GM12878 (cell line): ENCODE measurements at regions not wholly inside any gene's neighbourhood (a gene's known extent, or its start where the extent isn't known, plus 50 kb on each side); places are given as distances from the start of the nearest gene placed in this dataset.

Source experiments
- ATAC-seq: fragments of 200-7000 bp; cut with Tn5 transposase; 3 replicates; pipeline ENCODE4 v1.9.1; 2020; ENCODE audit warnings: mild to moderate bottlenecking, moderate library complexity
- BruUV-seq: library from RNA; stranded (reverse); fragments of 400-500 nt; replicated peaks from 2 replicates; lab custom pipeline; 2021; lab: Mats Ljungman, UMichigan
- CTCF ChIA-PET: fragments of 300-600 bp; sonication (Branson Sonifier 250); formaldehyde crosslinking; extraction: SDS; loops from one replicate; lab custom pipeline; 2021; ENCODE audit warnings: inconsistent platforms; lab: Yijun Ruan, JAX
- POLR2A ChIA-PET: fragments of 350-600 bp; formaldehyde crosslinking; extraction: SDS; loops from one replicate; lab custom pipeline; 2021; ENCODE audit warnings: inconsistent platforms; lab: Charles Lee
- RAD21 ChIA-PET: fragments of 300-600 bp; sonication (Branson Sonifier 250); formaldehyde crosslinking; loops from one replicate; lab custom pipeline; 2023; ENCODE audit warnings: antibody characterized with exemption; ENCODE audit not compliant: unreplicated experiment; lab: Charles Lee
- SMC1A ChIA-PET: fragments of 300-600 bp; sonication (Branson Sonifier 250); formaldehyde crosslinking; loops from one replicate; lab custom pipeline; 2023; ENCODE audit not compliant: unreplicated experiment, uncharacterized antibody; lab: Charles Lee
- DNase-seq: peaks from one replicate; pipeline ENCODE4 v3.0.0-alpha.2; 2011; ENCODE audit warnings: low read depth, low spot score
- FAIRE-seq: peaks from 3 replicates; lab custom pipeline; 2011; peaks lifted over from hg19 to GRCh38; lab: Jason Lieb, UNC
- H2AFZ ChIP-seq: 2 replicates; pipeline ENCODE4 v1.6.0; 2011; ENCODE audit warnings: low read depth, low read length, control low read depth; ENCODE audit not compliant: control insufficient read depth
- H3K27ac ChIP-seq: 2 replicates; pipeline ENCODE4 v1.5.1; 2011; ENCODE audit warnings: control low read depth; ENCODE audit not compliant: control insufficient read depth, insufficient read depth
- H3K27me3 ChIP-seq, 2 experiments: replicated peaks in 1 of 2; 2 replicates each; pipeline versions ENCODE4 v1.6.0 to v1.6.1; 2011; ENCODE audit warnings: low read length in 1 of 2; ENCODE audit not compliant: control insufficient read depth in 2 of 2, insufficient read depth in 2 of 2
- H3K36me3 ChIP-seq, 2 experiments: 2 replicates each; pipeline ENCODE4 v1.5.1; 2011; ENCODE audit warnings: low read length in 1 of 2; ENCODE audit not compliant: control insufficient read depth in 2 of 2, insufficient read depth in 2 of 2
- H3K4me1 ChIP-seq: 2 replicates; pipeline ENCODE4 v1.6.1; 2011; ENCODE audit warnings: mild to moderate bottlenecking, low read length, moderate library complexity, mixed read lengths; ENCODE audit not compliant: control insufficient read depth, insufficient read depth
- H3K4me2 ChIP-seq: 2 replicates; pipeline ENCODE4 v1.6.0; 2011; ENCODE audit warnings: control low read depth; ENCODE audit not compliant: control insufficient read depth, insufficient read depth
- H3K4me3 ChIP-seq: fragments of 200-600 bp; sonication (generic); 2 replicates; pipeline ENCODE4 v1.5.1; 2016
- H3K79me2 ChIP-seq: 2 replicates; pipeline ENCODE4 v1.6.0; 2011; ENCODE audit warnings: low read length; ENCODE audit not compliant: control insufficient read depth, insufficient read depth
- H3K9ac ChIP-seq: 2 replicates; pipeline ENCODE4 v1.8.0; 2011; ENCODE audit warnings: low read length, control low read depth, mixed read lengths; ENCODE audit not compliant: control insufficient read depth, insufficient read depth
- H3K9me3 ChIP-seq: replicated peaks from 3 replicates; pipeline ENCODE4 v1.5.1; 2011; ENCODE audit warnings: mild to moderate bottlenecking, low read length; ENCODE audit not compliant: control insufficient read depth, insufficient read depth
- H4K20me1 ChIP-seq: 2 replicates; pipeline ENCODE4 v1.6.0; 2011; ENCODE audit not compliant: control insufficient read depth, insufficient read depth
- ATF7 ChIP-seq: fragments of 450-650 bp; IDR thresholded peaks from 2 replicates; pipeline ENCODE4 v1.6.1; 2016; ENCODE audit warnings: low read depth, mild to moderate bottlenecking
- BCL11A ChIP-seq: IDR thresholded peaks from 2 replicates; pipeline ENCODE4 v1.6.1; 2011; ENCODE audit warnings: low read depth, low read length
- BCL3 ChIP-seq: IDR thresholded peaks from 2 replicates; pipeline ENCODE4 v1.6.1; 2011; ENCODE audit warnings: borderline replicate concordance, low read depth, mild to moderate bottlenecking, moderate library complexity, low read length; ENCODE audit not compliant: insufficient read depth, poor library complexity, severe bottlenecking
- DPF2 ChIP-seq: fragments of 450-650 bp; IDR thresholded peaks from 2 replicates; pipeline ENCODE4 v1.6.1; 2017; ENCODE audit warnings: mild to moderate bottlenecking
- FOS ChIP-seq: IDR thresholded peaks from 3 replicates; pipeline ENCODE4 v1.6.1; 2011; ENCODE audit warnings: borderline replicate concordance; ENCODE audit not compliant: insufficient read length; ENCODE audit errors: extremely low read depth
- GABPA ChIP-seq: IDR thresholded peaks from 2 replicates; pipeline ENCODE4 v1.6.1; 2014; ENCODE audit warnings: antibody characterized with exemption, low read depth, mild to moderate bottlenecking, inconsistent platforms
- IRF3 ChIP-seq: fragments of 450-650 bp; IDR thresholded peaks from 2 replicates; pipeline ENCODE4 v1.6.1; 2014; ENCODE audit warnings: mild to moderate bottlenecking
- JUNB ChIP-seq: IDR thresholded peaks from 2 replicates; pipeline ENCODE4 v1.6.1; 2016; ENCODE audit warnings: antibody characterized with exemption, mild to moderate bottlenecking
- LARP7 ChIP-seq: fragments of 450-650 bp; IDR thresholded peaks from 2 replicates; pipeline ENCODE4 v1.6.1; 2017; ENCODE audit warnings: mild to moderate bottlenecking
- MAX ChIP-seq: IDR thresholded peaks from 2 replicates; pipeline ENCODE4 v1.6.1; 2012; ENCODE audit warnings: low read depth, low read length, improper control_type of control experiment
- MTA2 ChIP-seq: fragments of 450-650 bp; IDR thresholded peaks from 2 replicates; pipeline ENCODE4 v1.6.1; 2016; ENCODE audit warnings: low read depth, mild to moderate bottlenecking, moderate library complexity
- MYC ChIP-seq: IDR thresholded peaks from 2 replicates; pipeline ENCODE4 v1.6.1; 2011; ENCODE audit warnings: mild to moderate bottlenecking, low read length, moderate library complexity, inconsistent platforms; ENCODE audit not compliant: insufficient read depth, insufficient replicate concordance, insufficient read length, severe bottlenecking
- NRF1 ChIP-seq: conservative IDR thresholded peaks from 2 replicates; pipeline ENCODE4 v1.6.1; 2011; ENCODE audit warnings: mild to moderate bottlenecking, low read depth, low read length, improper control_type of control experiment
- PKNOX1 ChIP-seq: fragments of 450-650 bp; IDR thresholded peaks from 2 replicates; pipeline ENCODE4 v1.6.1; 2016; ENCODE audit warnings: mild to moderate bottlenecking
- SIX5 ChIP-seq: IDR thresholded peaks from 2 replicates; pipeline ENCODE4 v1.6.1; 2011; ENCODE audit warnings: mild to moderate bottlenecking, low read depth, low read length, moderate library complexity; ENCODE audit not compliant: severe bottlenecking
- STAT1 ChIP-seq: fragments of 450-650 bp; conservative IDR thresholded peaks from 2 replicates; pipeline ENCODE4 v1.6.1; 2014; ENCODE audit warnings: antibody characterized with exemption, mild to moderate bottlenecking
- TCF3 ChIP-seq: IDR thresholded peaks from 2 replicates; pipeline ENCODE4 v1.6.1; 2012; ENCODE audit warnings: low read depth, mild to moderate bottlenecking, low read length, borderline replicate concordance; ENCODE audit not compliant: insufficient read depth
- ZNF622 ChIP-seq: fragments of 450-650 bp; IDR thresholded peaks from 2 replicates; pipeline ENCODE4 v1.6.1; 2017; ENCODE audit warnings: mild to moderate bottlenecking, inconsistent platforms
- WGBS: methylation state at CpG from one replicate; pipeline ENCODE4 v1.1.6; 2016; ENCODE audit warnings: low lambda C conversion rate; ENCODE audit not compliant: insufficient replicate concordance, insufficient coverage; ENCODE audit errors: missing lambda C conversion rate; 5-methylcytosine and 5-hydroxymethylcytosine counted together
- in situ Hi-C: fragments of 300-500 bp; cut with MboI; formaldehyde crosslinking; loops from 9 replicates; pipeline ENCODE4 v1.14.3; 2018; ENCODE audit warnings: mixed read lengths
- intact Hi-C: fragments of 100-400 bp; cut with micrococcal nuclease; formaldehyde crosslinking; loops from one replicate; pipeline ENCODE4 v1.14.2; 2022; ENCODE audit not compliant: unreplicated experiment

- H4K20me1 ChIP-seq = no peaks in the 10 kb centered on the region
- H3K9ac ChIP-seq = no peak overlapping the region
- SMC1A ChIA-PET = interaction anchor here (0.9 to 1.0 kb wide), 2 partner anchors 9 to 26 kb away, joined by 3 read pairs; no protein-coding TSS in a partner anchor
- in situ Hi-C loops (no loop called here), intact Hi-C loops (no loop called here)
- H3K79me2 ChIP-seq = no peaks in the 10 kb centered on the region
- no peaks in the 10 kb centered on the region for H3K36me3 ChIP-seq
- no TSS peak for BruUV-seq
- no peak overlapping the region for H2AFZ ChIP-seq
- no peak overlapping the region for H3K27ac ChIP-seq
- no peaks in the 10 kb centered on the region for H3K9me3 ChIP-seq
- H3K4me3 ChIP-seq = no peak overlapping the region
- no peak overlapping the region for H3K4me2 ChIP-seq
- ATAC-seq (no peak), FAIRE-seq (no peak), DNase-seq (no peak)
- peaks cover 0 to 3% of the 10 kb centered on the region in 2 experiments; a peak in 2 of 4 replicates for H3K27me3 ChIP-seq
- POLR2A ChIA-PET = no interaction called here
- no peaks in the 10 kb centered on the region for H3K4me1 ChIP-seq
- 28% methylated on average over 3 of the region's 3 CpGs for WGBS
- CTCF ChIA-PET = interaction anchor here (0.9 kb wide), 1 partner anchor 12 kb away, joined by 3 read pairs; no protein-coding TSS in a partner anchor
- RAD21 ChIA-PET = interaction anchor here (0.9 kb wide), 1 partner anchor 165 kb away, joined by 3 read pairs; no protein-coding TSS in a partner anchor
- TF ChIP-seq MYC (no peak), STAT1 (no peak), NRF1 (no peak), BCL3 (no peak), LARP7 (no peak), IRF3 (no peak), MTA2 (no peak), ZNF622 (no peak), FOS (no peak), GABPA (no peak), SIX5 (no peak), JUNB (no peak), PKNOX1 (no peak), MAX (no peak), TCF3 (no peak), DPF2 (no peak), BCL11A (no peak), ATF7 (no peak)
These were observed 189.1 kb upstream of the POU3F1 start for GRCh38 chr1:38235705-38236104.
